DND-41 (cell line): ENCODE measurements at regions not wholly inside any gene's neighbourhood (a gene's known extent, or its start where the extent isn't known, plus 50 kb on each side); places are given as distances from the start of the nearest gene placed in this dataset.

ENCODE experiments used
- CTCF ChIP-seq: IDR thresholded peaks from 2 replicates; pipeline ENCODE4 v1.5.1; 2012; ENCODE audit warnings: borderline replicate concordance, low read length, moderate library complexity, mild to moderate bottlenecking; ENCODE audit not compliant: poor library complexity, severe bottlenecking; ENCODE audit errors: extremely low read depth
- EZH2 ChIP-seq: IDR thresholded peaks from 3 replicates; pipeline ENCODE4 v1.6.1; 2012; ENCODE audit warnings: borderline replicate concordance, low read depth, mild to moderate bottlenecking, moderate library complexity, low read length, inconsistent platforms; ENCODE audit not compliant: severe bottlenecking

- TF ChIP-seq CTCF = no peak
- TF ChIP-seq EZH2 = no peak
Observed at GRCh38 chr18:75489493-75490190, 62.1 kb upstream of the SMIM21 start.
